Psoas muscle (tissue), 7 donors: ENCODE measurements at regions not wholly inside any gene's neighbourhood (a gene's known extent, or its start where the extent isn't known, plus 50 kb on each side); places are given as distances from the start of the nearest gene placed in this dataset.

Experiments used
- ATAC-seq, 4 donors: fragments of 200-7000 bp; cut with Tn5 transposase; one replicate each; pipeline ENCODE4 v1.9.1; 2020; ENCODE audit warnings: moderate library complexity in 3 of 4, mild to moderate bottlenecking in 2 of 4
- DNase-seq, 2 donors: peaks; one replicate each; pipeline ENCODE4 v3.0.0-alpha.2; 2020
- H3K27ac ChIP-seq: fragments of 200-600 bp; one replicate; pipeline ENCODE4 v1.8.0; 2022
- H3K27me3 ChIP-seq, 3 donors: fragments of 200-600 bp in 1 of 3; one replicate each; pipeline versions ENCODE4 v1.6.1 to v1.8.0; 2013 to 2022; ENCODE audit warnings: low read length in 2 of 3, mild to moderate bottlenecking in 2 of 3, moderate library complexity in 1 of 3; ENCODE audit not compliant: insufficient read depth in 3 of 3
- H3K36me3 ChIP-seq, 2 donors: fragments of 200-600 bp in 1 of 2; one replicate each; pipeline versions ENCODE4 v1.6.1 to v1.8.0; 2013 to 2022; ENCODE audit warnings: low read depth in 1 of 2, mild to moderate bottlenecking in 1 of 2, moderate library complexity in 1 of 2; ENCODE audit not compliant: insufficient read depth in 1 of 2
- H3K4me1 ChIP-seq: fragments of 200-600 bp; one replicate; pipeline ENCODE4 v1.8.0; 2022
- H3K4me3 ChIP-seq: fragments of 200-600 bp; one replicate; pipeline ENCODE4 v1.8.0; 2022; ENCODE audit warnings: mild to moderate bottlenecking
- H3K9me3 ChIP-seq: fragments of 200-600 bp; one replicate; pipeline ENCODE4 v1.8.0; 2022
- WGBS, 3 donors: extraction: QIAGEN DNeasy Blood & Tissue Kit; methylation state at CpG; one replicate each; pipeline versions ENCODE4 v1.1.6 to v1.1.7; 2013; 5-methylcytosine and 5-hydroxymethylcytosine counted together
- intact Hi-C, 2 donors: fragments of 100-400 bp; cut with DNase I; formaldehyde crosslinking; loops; one replicate each; pipeline versions ENCODE4 v1.11.0 to v1.14.2; 2022
- TF ChIP-seq, protein P1 (sequence below): fragments of 200-600 bp; IDR thresholded peaks from one replicate; pipeline ENCODE4 v1.8.0; 2022; ENCODE audit warnings: antibody characterized with exemption
- donor health status: healthy with polysubstance abuse.
- donor health status: DM: no; HTN: no; CAD: no; lungs with moderate emphysema.
- donor health status: Bipolar disorder and iron deficiency.
- donor health status: healthy.
- donor health status: DM: yes; HTN: yes; CAD: no.
- donor health status: DM: no; HTN: no; CAD: no.
- donor health status: DM: yes; HTN: yes; CAD: no.

GRCh38 chr11:81674211-81674610, 1059.5 kb downstream of the FAM181B start:
- Histone ChIP-seq H3K9me3 (peaks cover 8% of the 10 kb centered on the region), H3K4me1 (no peaks in the 10 kb centered on the region), H3K4me3 (no peak overlapping the region), H3K36me3 (no peaks in the 10 kb centered on the region), H3K27me3 (no peaks in the 10 kb centered on the region), H3K27ac (no peak overlapping the region)
- TF ChIP-seq, protein P1, sequence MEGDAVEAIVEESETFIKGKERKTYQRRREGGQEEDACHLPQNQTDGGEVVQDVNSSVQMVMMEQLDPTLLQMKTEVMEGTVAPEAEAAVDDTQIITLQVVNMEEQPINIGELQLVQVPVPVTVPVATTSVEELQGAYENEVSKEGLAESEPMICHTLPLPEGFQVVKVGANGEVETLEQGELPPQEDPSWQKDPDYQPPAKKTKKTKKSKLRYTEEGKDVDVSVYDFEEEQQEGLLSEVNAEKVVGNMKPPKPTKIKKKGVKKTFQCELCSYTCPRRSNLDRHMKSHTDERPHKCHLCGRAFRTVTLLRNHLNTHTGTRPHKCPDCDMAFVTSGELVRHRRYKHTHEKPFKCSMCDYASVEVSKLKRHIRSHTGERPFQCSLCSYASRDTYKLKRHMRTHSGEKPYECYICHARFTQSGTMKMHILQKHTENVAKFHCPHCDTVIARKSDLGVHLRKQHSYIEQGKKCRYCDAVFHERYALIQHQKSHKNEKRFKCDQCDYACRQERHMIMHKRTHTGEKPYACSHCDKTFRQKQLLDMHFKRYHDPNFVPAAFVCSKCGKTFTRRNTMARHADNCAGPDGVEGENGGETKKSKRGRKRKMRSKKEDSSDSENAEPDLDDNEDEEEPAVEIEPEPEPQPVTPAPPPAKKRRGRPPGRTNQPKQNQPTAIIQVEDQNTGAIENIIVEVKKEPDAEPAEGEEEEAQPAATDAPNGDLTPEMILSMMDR: no peak
- DNase-seq (no peak), ATAC-seq (no peak)
- 61 to 74% (median 71%) methylated on average over 3 of the region's 3 CpGs for WGBS, 3 donors
- intact Hi-C loops: no loop called here

GRCh38 chr11:81673001-81673400, 1060.7 kb downstream of the FAM181B start:
- H3K36me3 ChIP-seq: no peaks in the 10 kb centered on the region
- no peaks in the 10 kb centered on the region for H3K4me1 ChIP-seq
- H3K27ac ChIP-seq: no peak overlapping the region
- ATAC-seq (no peak), DNase-seq (no peak)
- no peak overlapping the region for H3K4me3 ChIP-seq
- H3K27me3 ChIP-seq: no peaks in the 10 kb centered on the region
- peaks cover 8% of the 10 kb centered on the region for H3K9me3 ChIP-seq
- intact Hi-C loops: no loop called here
- TF ChIP-seq, protein P1: no peak

DNA sequence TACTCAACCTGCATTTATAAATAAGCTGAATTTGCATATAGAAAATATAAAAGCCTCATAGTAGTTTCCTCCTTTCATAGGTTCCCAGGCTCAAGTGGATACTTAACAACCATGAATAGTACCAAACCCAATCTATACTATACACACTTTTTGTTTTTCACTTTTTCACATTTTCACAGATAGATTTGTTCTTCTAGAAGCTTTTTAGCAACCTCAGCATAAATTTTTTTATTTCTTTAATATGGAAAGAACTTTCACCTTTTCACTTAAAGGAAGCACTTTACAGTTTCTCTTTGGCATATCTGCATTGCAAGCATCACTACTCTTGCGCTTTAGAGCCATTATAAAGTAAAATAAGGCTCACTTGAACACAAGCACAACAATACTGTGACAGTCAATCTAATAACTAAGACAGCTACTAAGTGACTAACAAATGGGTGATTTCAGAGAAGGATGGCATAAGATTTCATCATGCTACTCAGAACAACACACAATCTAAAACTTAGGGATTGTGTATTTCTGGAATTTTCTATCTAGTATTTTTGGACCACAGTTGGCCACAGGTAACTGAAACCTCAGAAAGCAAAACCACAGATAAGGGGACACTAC, 1063.6 kb downstream of the FAM181B start:
- TF ChIP-seq, protein P1: no peak
- intact Hi-C loops: no loop called here
- 83 to 93% (median 86%) methylated on average over 1 of the region's 1 CpG for WGBS, 3 donors
- no peak overlapping the region for H3K4me3 ChIP-seq
- no peak overlapping the region for H3K27ac ChIP-seq
- no peaks in the 10 kb centered on the region for H3K36me3 ChIP-seq
- no peaks in the 10 kb centered on the region for H3K27me3 ChIP-seq
- H3K9me3 ChIP-seq: no peaks in the 10 kb centered on the region
- DNase-seq: no peak
- no peaks in the 10 kb centered on the region for H3K4me1 ChIP-seq
- ATAC-seq: no peak

DNA sequence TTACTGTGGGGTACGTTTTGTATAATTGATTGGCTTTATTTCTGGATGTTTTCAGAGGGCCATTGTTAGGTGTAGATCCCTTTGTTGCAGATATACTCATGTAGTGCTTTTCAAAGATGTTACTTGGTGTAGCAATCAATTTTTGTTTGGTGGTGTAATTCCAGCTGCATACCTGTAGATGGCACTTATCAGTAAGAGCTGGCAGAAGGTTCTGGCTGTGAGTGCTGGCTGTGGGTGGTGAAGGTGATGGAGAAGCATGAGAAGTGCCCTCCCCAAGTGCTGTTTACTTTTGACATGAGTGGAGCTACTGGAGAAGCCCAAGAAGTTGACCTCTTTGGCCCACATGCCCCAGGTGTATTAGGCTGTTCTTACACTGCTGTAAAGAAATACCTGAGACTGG, 1074.9 kb downstream of the FAM181B start:
- H3K4me1 ChIP-seq: no peaks in the 10 kb centered on the region
- no peak overlapping the region for H3K27ac ChIP-seq
- H3K4me3 ChIP-seq: no peak overlapping the region
- ATAC-seq: no peak
- WGBS, 3 donors: 32 to 60% (median 58%) methylated on average over 1 of the region's 1 CpG
- no peaks in the 10 kb centered on the region for H3K36me3 ChIP-seq
- H3K27me3 ChIP-seq: no peaks in the 10 kb centered on the region
- TF ChIP-seq, protein P1: no peak
- H3K9me3 ChIP-seq: peaks cover 10% of the 10 kb centered on the region
- intact Hi-C loops: no loop called here
- DNase-seq: no peak

DNA sequence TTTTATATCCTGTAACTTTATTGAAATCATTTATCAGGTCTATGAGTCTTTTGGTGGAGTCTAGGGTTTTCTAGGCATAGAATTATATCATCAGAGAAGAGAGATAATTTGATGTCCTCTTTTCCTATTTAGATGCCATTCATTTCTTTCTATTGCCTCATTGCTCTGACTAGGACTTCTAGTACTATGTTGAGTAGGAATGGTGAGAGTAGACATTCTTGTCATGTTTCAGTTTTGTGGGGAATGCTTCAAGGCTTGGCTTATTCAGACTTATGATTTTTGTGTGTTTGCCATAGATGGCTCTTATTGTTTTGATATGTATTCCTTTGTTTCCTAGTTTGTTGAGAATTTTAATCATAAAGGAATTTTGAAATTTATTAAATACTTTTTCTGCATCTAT, 1078.3 kb downstream of the FAM181B start:
- TF ChIP-seq, protein P1: no peak
- H3K27me3 ChIP-seq: no peaks in the 10 kb centered on the region
- intact Hi-C loops: no loop called here
- no peak for ATAC-seq
- H3K9me3 ChIP-seq: peaks cover 10% of the 10 kb centered on the region
- H3K36me3 ChIP-seq: no peaks in the 10 kb centered on the region
- H3K27ac ChIP-seq: no peak overlapping the region
- no peaks in the 10 kb centered on the region for H3K4me1 ChIP-seq
- no peak for DNase-seq
- no peak overlapping the region for H3K4me3 ChIP-seq
